Fibroblast of pulmonary artery (primary cell): ENCODE measurements at regions not wholly inside any gene's neighbourhood (a gene's known extent, or its start where the extent isn't known, plus 50 kb on each side); places are given as distances from the start of the nearest gene placed in this dataset.

ENCODE experiments used
- DNase-seq: peaks from one replicate; pipeline ENCODE4 v3.0.0-alpha.2; 2010; ENCODE audit warnings: low read depth
- H3K4me3 ChIP-seq: replicated peaks from 2 replicates; pipeline ENCODE4 v1.5.1; 2011; ENCODE audit warnings: low read depth, mild to moderate bottlenecking, control low read depth, low read length, moderate library complexity
- TF ChIP-seq, protein P1 (sequence below): IDR thresholded peaks from 2 replicates; pipeline ENCODE4 v1.5.1; 2011; ENCODE audit warnings: mild to moderate bottlenecking, control low read depth, low read length, inconsistent platforms; ENCODE audit errors: missing control alignments

DNA sequence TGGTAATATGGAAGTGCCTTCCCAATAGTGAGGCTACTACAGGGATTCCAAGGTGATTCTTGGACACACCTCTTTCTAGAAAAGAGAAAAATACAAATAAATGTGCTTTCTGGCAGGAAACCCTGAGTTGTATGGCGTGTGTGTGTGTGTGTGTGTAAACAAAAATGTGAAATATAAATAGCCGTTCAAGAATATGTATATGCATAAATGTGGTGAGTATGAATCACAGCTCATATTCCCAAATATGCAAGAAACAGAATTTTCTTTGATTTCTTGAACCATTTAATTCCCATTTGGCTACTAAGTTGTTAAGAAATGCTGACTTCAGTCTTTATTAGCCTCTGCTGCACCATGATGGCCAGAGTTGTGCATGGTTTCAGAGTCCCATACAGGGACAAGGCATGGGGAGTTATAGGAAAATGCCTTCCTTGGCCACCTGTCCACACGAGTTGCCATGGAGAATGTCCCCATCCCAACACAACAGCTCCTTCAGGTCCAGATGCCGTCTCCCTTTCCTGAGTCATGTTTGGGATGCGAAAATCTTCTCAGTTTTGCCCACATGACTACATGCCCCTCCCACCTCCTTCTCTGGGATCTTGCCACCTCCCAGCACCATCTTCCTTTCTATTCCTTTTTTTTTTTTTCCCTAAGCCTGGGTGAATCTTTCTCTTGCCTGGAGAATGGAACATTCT lies 312.4 kb upstream of the ECI2 start:
- DNase-seq: peak; percentile 25
- TF ChIP-seq, protein P1, sequence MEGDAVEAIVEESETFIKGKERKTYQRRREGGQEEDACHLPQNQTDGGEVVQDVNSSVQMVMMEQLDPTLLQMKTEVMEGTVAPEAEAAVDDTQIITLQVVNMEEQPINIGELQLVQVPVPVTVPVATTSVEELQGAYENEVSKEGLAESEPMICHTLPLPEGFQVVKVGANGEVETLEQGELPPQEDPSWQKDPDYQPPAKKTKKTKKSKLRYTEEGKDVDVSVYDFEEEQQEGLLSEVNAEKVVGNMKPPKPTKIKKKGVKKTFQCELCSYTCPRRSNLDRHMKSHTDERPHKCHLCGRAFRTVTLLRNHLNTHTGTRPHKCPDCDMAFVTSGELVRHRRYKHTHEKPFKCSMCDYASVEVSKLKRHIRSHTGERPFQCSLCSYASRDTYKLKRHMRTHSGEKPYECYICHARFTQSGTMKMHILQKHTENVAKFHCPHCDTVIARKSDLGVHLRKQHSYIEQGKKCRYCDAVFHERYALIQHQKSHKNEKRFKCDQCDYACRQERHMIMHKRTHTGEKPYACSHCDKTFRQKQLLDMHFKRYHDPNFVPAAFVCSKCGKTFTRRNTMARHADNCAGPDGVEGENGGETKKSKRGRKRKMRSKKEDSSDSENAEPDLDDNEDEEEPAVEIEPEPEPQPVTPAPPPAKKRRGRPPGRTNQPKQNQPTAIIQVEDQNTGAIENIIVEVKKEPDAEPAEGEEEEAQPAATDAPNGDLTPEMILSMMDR: no peak
- no peak overlapping the region for H3K4me3 ChIP-seq

DNA sequence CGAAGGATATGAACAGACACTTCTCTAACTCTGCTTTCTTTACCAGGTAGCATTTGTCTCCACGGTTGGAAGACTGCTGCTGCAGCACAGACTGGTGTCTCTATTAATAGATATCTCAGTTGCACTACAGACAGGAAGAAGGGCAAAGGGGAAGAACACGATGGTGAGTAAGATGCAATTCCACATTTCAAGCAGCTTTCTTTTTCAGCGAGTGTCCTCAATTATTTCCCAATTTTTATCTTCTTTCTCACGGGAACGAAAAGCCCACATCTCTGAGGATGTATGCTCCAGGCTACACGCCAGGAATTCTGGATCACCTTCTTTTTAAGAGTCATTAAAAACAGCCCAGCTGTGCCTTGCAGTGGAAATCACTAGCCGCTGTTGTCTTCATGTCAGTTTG lies 311.6 kb upstream of the ECI2 start:
- DNase-seq: peak; percentile 96
- TF ChIP-seq, protein P1: no peak
- no peak overlapping the region for H3K4me3 ChIP-seq

DNA sequence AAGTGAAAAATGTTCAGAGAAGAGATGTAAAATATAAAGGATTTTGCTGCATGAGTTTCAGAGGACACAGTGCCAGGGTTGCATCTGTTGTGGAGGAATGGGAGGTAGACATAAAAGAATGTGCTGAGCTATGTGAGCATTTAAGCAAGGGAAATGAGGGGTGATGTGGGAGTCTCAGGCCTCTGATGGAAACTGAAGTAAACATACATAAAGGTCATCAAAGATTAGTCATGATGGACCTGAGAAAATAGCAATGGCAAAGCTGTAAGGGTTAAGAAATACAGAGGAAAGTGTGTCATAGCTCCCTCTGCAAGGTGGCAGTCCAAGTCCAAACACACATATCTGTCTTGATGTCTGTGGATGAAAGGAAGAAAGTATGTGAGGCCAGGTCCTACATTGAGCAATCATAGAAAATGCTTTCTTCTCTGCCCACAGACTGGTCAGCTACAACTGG lies 306.6 kb upstream of the ECI2 start:
- H3K4me3 ChIP-seq: no peak overlapping the region
- DNase-seq: peak; percentile 73
- TF ChIP-seq, protein P1: no peak

DNA sequence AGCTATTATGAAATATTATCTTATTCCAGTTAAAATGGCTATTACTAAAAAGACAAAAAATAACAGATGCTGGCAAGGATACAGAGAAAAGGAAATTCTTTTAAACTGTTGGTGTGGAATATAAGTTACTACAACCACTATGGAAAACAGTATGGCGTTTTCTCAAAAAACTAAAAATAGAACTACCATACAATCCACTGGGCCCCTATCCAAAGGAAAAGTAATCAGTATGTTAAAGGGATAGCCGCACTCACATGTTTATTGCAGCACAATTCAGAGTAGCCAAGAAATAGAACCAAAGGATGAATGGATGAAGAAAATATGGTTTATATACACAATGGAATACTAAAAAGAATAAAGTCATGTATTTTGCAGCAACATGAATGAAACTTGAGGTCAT lies 303.8 kb upstream of the ECI2 start:
- TF ChIP-seq, protein P1: no peak
- no peak for DNase-seq
- no peak overlapping the region for H3K4me3 ChIP-seq

DNA sequence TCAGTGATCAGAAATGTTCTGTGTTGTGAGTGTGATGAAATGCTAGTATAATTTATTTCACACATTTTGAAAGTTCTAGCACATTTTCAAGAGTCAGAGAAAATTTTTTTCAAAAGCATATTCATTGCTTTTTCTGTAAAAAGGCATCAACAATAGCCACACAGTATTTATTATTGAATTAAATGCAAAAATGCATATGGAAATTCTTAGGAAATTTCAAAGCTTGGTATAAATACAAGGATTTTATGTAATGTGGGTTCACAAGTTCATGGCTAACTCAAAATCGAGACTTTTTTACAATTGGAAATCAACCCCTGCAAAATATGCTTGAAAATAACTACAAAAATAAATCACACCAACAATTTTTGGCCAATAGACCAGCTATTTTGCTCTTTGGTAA lies 302.0 kb upstream of the ECI2 start:
- no peak for DNase-seq

DNA sequence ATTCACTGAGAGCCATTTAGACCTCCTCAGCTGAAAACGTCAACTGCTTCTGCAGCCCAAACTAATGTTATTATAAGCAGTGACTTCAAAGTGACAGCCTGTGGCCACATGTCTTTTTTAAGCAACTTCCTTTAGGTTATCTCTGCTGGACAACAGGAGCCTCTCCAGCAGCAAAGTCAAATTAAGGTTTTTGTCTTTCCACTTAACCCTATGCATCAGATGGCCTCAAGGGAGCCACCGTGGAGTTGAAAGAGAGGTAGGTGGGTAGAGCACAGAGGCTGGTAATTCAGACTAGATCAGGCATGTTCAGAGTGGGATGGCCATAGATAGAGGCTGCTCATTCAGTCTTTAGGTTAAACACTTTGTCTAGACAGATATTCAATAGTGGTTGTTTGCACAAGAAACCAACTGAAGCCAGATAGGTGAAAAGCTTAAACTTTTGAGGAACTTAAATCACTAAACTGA lies 300.6 kb upstream of the ECI2 start:
- H3K4me3 ChIP-seq: no peak overlapping the region
- TF ChIP-seq, protein P1: no peak
- DNase-seq: no peak

More for the DNA sequence above, 302.0 kb upstream of the ECI2 start:
- TF ChIP-seq, protein P1: no peak
- no peak overlapping the region for H3K4me3 ChIP-seq

DNA sequence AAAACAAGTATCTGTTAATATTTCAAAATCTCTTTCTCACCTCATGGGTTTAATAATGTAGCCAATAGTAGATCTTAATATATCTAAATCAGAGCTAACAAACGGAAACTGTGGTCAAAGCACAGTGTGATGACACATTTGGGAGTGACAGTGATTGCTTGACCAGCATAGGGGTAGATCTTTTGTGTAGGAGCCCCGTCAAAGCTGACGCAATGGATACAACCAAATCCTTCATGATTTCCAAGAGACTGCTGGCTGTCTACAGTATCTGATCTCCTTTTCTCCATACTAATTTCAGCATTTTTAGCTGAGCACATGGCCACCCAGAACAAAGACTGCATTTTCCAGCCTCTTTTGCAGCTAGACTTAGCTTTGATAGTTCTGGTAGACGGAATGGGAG lies 299.3 kb upstream of the ECI2 start:
- TF ChIP-seq, protein P1: no peak
- DNase-seq: no peak
- H3K4me3 ChIP-seq: no peak overlapping the region
